Fibroblast of villous mesenchyme (primary cell): ENCODE measurements at regions not wholly inside any gene's neighbourhood (a gene's known extent, or its start where the extent isn't known, plus 50 kb on each side); places are given as distances from the start of the nearest gene placed in this dataset.
"Not testable (repeated sequence)": the region's sequence is repeated elsewhere in the genome, so short reads cannot be mapped to it uniquely, and the experiment has no call there.

Experiments
- DNase-seq: peaks from one replicate; pipeline ENCODE4 v3.0.0-alpha.2; 2010; ENCODE audit warnings: low read depth
- H3K4me3 ChIP-seq: 2 replicates; pipeline ENCODE4 v1.5.1; 2011; ENCODE audit warnings: low read depth, mild to moderate bottlenecking, low read length
- CTCF ChIP-seq: IDR thresholded peaks from 2 replicates; pipeline ENCODE4 v1.5.1; 2012; ENCODE audit warnings: low read depth, mild to moderate bottlenecking, low read length; ENCODE audit not compliant: insufficient read depth

- no peak for DNase-seq
- H3K4me3 ChIP-seq: no peak overlapping the region
- no peak for TF ChIP-seq CTCF
These were observed 326.4 kb upstream of the SFSWAP start for GRCh38 chr12:131384544-131384855.

GRCh38 chr12:131385313-131386166, 325.4 kb upstream of the SFSWAP start:
- TF ChIP-seq CTCF: no peak
- DNase-seq: no peak
- H3K4me3 ChIP-seq: no peak overlapping the region

GRCh38 chr12:131386167-131386521, 324.7 kb upstream of the SFSWAP start:
- no peak overlapping the region for H3K4me3 ChIP-seq
- TF ChIP-seq CTCF: no peak
- no peak for DNase-seq

GRCh38 chr12:131386781-131387180, 324.1 kb upstream of the SFSWAP start:
- DNase-seq: no peak
- no peak for TF ChIP-seq CTCF
- H3K4me3 ChIP-seq: no peak overlapping the region

GRCh38 chr12:131387281-131388163, 323.4 kb upstream of the SFSWAP start:
- no peak for DNase-seq
- no peak for TF ChIP-seq CTCF
- H3K4me3 ChIP-seq: no peak overlapping the region

DNA sequence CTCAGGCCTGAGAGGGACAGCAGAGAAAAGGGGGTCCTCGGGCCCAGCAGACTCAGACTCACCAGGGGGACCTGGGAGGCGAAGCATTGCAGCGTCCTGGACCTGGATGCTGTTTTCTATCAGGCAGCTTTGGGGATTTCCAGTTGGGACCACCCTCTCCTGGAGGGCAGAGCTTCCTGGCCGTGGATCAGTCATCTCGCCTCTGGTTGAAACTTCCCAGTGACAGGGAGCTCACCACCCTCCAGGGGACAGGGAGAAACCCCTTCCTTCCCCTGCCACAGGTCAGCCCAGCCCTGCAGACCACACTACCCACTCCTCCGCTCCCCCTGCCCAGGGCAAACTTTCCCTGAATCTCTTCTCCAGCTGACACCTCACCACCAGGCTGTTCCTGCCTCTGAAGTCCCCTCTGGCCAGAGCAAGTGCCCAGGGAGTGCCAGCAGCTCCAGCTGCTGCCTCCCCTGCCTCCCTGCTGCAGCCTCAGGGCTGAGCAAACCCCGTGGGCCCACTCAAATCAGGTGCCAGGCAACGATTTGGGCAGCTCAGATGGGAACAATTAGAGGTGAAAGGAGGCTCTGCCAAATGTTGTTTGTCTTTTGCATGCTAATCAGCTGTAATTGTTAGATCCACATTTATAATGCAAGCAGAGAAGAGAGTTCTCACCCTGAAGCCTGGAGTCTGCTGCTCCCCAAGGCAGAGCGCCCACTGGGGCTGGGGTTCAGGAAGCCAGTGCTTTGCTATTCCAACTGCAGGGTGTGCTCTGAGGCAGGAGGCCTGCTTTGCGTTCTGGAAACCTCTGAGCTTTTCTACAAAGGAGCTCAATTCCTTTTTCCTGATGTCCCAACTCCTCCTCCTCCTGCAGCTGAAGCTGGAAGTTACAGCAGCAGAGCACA, 322.5 kb upstream of the SFSWAP start:
- not testable (repeated sequence) for DNase-seq, H3K4me3 ChIP-seq
